Upper lobe of left lung (tissue), 4 donors: ENCODE measurements at regions not wholly inside any gene's neighbourhood (a gene's known extent, or its start where the extent isn't known, plus 50 kb on each side); places are given as distances from the start of the nearest gene placed in this dataset.

Experiments used
- CTCF ChIP-seq, 6 experiments: fragments of 450-650 bp in 4 of 6; fragments of 200-600 bp in 2 of 6; sonication (generic) in 2 of 6; IDR thresholded peaks; one replicate each; pipeline ENCODE4 v1.5.1; 2016 to 2019; ENCODE audit warnings: antibody characterized with exemption in 6 of 6
- POLR2AphosphoS5 ChIP-seq, 2 donors: sonication (generic); formaldehyde crosslinking; IDR thresholded peaks; one replicate each; pipeline ENCODE4 v1.5.1; 2017; ENCODE audit warnings: antibody characterized with exemption in 2 of 2

DNA sequence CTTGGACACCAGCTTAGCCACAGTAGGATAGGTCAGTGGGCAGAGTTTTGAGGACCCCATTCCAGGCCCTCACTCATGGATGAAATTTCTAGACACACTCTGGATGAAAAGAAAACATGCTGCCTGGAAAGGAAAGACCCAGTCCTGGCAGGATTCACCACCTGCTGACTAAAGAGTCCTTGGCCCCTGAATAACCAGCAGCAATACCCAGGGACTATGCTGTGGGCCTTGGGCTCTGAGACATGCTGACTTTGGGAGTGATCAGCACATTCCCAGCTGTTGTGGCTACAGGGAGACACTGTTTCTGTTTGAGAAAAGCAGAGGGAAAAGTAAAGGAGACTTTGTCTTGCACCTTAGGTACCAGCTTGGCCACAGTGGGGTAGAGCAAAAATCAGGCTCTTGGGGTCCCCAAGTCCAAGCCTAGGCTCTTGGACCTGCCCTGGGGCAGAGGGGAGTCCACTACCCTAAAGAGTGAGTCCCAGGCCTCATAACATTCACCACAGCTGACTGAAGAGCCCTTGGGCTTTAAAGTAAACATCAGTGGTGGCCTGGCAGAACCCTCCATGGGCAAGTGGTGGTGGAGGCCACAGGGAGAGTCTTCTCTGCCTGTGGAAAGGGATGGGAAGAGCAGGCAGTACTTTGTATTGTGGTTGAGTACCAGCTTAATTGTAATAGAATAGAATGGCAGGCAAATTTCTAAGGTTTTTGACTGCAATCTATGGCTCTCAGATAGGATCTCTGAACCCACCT is 516.8 kb downstream of the BCKDHB start:
- TF ChIP-seq CTCF (IDR thresholded peaks at IDR 0.05), result no peak
- TF ChIP-seq POLR2AphosphoS5 (IDR thresholded peaks at IDR 0.05), result no peak
